Neuronal stem cell (in vitro differentiated cells): ENCODE measurements at regions not wholly inside any gene's neighbourhood (a gene's known extent, or its start where the extent isn't known, plus 50 kb on each side); places are given as distances from the start of the nearest gene placed in this dataset.
"Not testable (repeated sequence)": the region's sequence is repeated elsewhere in the genome, so short reads cannot be mapped to it uniquely, and the experiment has no call there.

Experiments
- DNase-seq: peaks from one replicate; pipeline ENCODE4 v3.0.0-alpha.2; 2013; ENCODE audit warnings: low spot score
- H2AFZ ChIP-seq: one replicate; pipeline ENCODE4 v1.6.1; 2013; ENCODE audit warnings: mild to moderate bottlenecking, low read length, inconsistent platforms
- H2AK5ac ChIP-seq: 2 replicates; pipeline ENCODE4 v1.6.1; 2013; ENCODE audit warnings: low read depth, mild to moderate bottlenecking, inconsistent platforms, low read length, moderate library complexity, mixed read lengths
- H2BK120ac ChIP-seq: 2 replicates; pipeline ENCODE4 v1.6.1; 2013; ENCODE audit warnings: low read depth, mild to moderate bottlenecking, inconsistent platforms, low read length, moderate library complexity, mixed read lengths
- H2BK12ac ChIP-seq: one replicate; pipeline ENCODE4 v1.6.1; 2013; ENCODE audit warnings: low read length, inconsistent platforms
- H2BK15ac ChIP-seq: 2 replicates; pipeline ENCODE4 v1.6.1; 2013; ENCODE audit warnings: mild to moderate bottlenecking, low read length, inconsistent platforms, mixed read lengths
- H2BK5ac ChIP-seq: one replicate; pipeline ENCODE4 v1.6.1; 2013; ENCODE audit warnings: inconsistent platforms, mild to moderate bottlenecking, low read length, moderate library complexity
- H3K14ac ChIP-seq: one replicate; pipeline ENCODE4 v1.6.1; 2013; ENCODE audit warnings: low read length, inconsistent platforms
- H3K18ac ChIP-seq: 2 replicates; pipeline ENCODE4 v1.6.1; 2013; ENCODE audit warnings: low read length, inconsistent platforms
- H3K23ac ChIP-seq: 2 replicates; pipeline ENCODE4 v1.6.1; 2013; ENCODE audit warnings: low read depth, mild to moderate bottlenecking, mixed read lengths, low read length, inconsistent platforms; ENCODE audit not compliant: poor library complexity
- H3K27ac ChIP-seq: replicated peaks from 3 replicates; pipeline ENCODE4 v1.5.1; 2013; ENCODE audit warnings: low read length, inconsistent platforms
- H3K27me3 ChIP-seq, 3 experiments: 2 replicates each; pipeline ENCODE4 v1.6.1; 2013; ENCODE audit warnings: low read length in 3 of 3, mild to moderate bottlenecking in 2 of 3, inconsistent platforms in 1 of 3, low read depth in 1 of 3, mixed read lengths in 1 of 3, moderate library complexity in 1 of 3; ENCODE audit not compliant: control insufficient read depth in 3 of 3, insufficient read depth in 3 of 3
- H3K36me3 ChIP-seq, 2 donors: replicated peaks in 1 of 2; 2 replicates each; pipeline ENCODE4 v1.6.1; 2013; ENCODE audit warnings: low read length in 2 of 2; ENCODE audit not compliant: control insufficient read depth in 2 of 2, insufficient read depth in 2 of 2
- H3K4ac ChIP-seq: 2 replicates; pipeline ENCODE4 v1.6.1; 2013; ENCODE audit warnings: inconsistent platforms, mild to moderate bottlenecking, low read length, moderate library complexity
- H3K4me1 ChIP-seq, 2 donors: 1 replicate in 1 of 2; 2 replicates in 1 of 2; pipeline ENCODE4 v1.6.1; 2013; ENCODE audit warnings: low read length in 2 of 2, low read depth in 1 of 2; ENCODE audit not compliant: control insufficient read depth in 2 of 2, insufficient read depth in 1 of 2
- H3K4me2 ChIP-seq: one replicate; pipeline ENCODE4 v1.6.1; 2013; ENCODE audit warnings: mild to moderate bottlenecking, low read length, inconsistent platforms; ENCODE audit not compliant: insufficient read depth, poor library complexity, severe bottlenecking
- H3K4me3 ChIP-seq, 2 donors: 2 replicates each; pipeline ENCODE4 v1.5.1; 2013; ENCODE audit warnings: low read length in 2 of 2, mild to moderate bottlenecking in 2 of 2, inconsistent platforms in 1 of 2, moderate library complexity in 1 of 2
- H3K79me1 ChIP-seq: one replicate; pipeline ENCODE4 v1.6.1; 2013; ENCODE audit warnings: low read depth, mild to moderate bottlenecking, inconsistent platforms, low read length, moderate library complexity
- H3K9ac ChIP-seq: one replicate; pipeline ENCODE4 v1.6.1; 2013; ENCODE audit warnings: mild to moderate bottlenecking, low read depth, low read length, inconsistent platforms; ENCODE audit not compliant: poor library complexity
- H3K9me3 ChIP-seq, 2 donors: replicated peaks in 1 of 2; 2 replicates each; pipeline versions ENCODE3 to v1.6.1; 2013; ENCODE audit warnings: low read length in 2 of 2, mild to moderate bottlenecking in 2 of 2, inconsistent platforms in 1 of 2, low read depth in 1 of 2, mixed read lengths in 1 of 2, moderate library complexity in 1 of 2; ENCODE audit not compliant: control insufficient read depth in 2 of 2, insufficient read depth in 1 of 2
- H4K8ac ChIP-seq: one replicate; pipeline ENCODE4 v1.6.1; 2013; ENCODE audit warnings: low read depth, mild to moderate bottlenecking, inconsistent platforms, low read length, moderate library complexity
- H4K91ac ChIP-seq: one replicate; pipeline ENCODE4 v1.6.1; 2013; ENCODE audit warnings: low read length, low read depth, mild to moderate bottlenecking, inconsistent platforms; ENCODE audit not compliant: poor library complexity
- WGBS, 2 donors: extraction: QIAGEN DNeasy Blood & Tissue Kit; methylation state at CpG; one replicate each; pipeline ENCODE4 v1.1.7; 2013; ENCODE audit warnings: missing lambda C conversion rate in 2 of 2, mixed read lengths in 1 of 2; ENCODE audit not compliant: insufficient read length in 2 of 2, insufficient replicate concordance in 1 of 2; ENCODE audit errors: extremely low coverage in 2 of 2; 5-methylcytosine and 5-hydroxymethylcytosine counted together

DNA sequence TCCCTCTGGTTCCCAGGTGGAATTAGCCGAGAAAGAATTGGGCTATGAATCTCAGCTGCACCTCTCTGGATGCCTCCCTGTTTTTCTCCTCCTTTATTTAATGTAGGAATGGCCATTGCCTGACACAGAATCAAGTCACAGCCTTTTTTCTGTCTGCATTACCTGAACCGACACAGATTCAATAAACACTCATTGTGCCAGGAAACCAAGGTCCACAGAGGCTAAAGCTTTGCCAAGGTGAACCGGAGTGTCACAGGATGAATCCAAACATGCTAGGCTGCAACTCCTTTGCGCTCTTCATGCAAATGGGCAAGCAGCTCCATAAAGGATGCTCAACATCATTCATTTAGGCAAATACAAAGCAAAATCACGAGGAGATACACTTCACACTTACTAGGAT, 199.8 kb upstream of the AGTR2 start:
- no peaks in the 10 kb centered on the region for H3K9me3 ChIP-seq

DNA sequence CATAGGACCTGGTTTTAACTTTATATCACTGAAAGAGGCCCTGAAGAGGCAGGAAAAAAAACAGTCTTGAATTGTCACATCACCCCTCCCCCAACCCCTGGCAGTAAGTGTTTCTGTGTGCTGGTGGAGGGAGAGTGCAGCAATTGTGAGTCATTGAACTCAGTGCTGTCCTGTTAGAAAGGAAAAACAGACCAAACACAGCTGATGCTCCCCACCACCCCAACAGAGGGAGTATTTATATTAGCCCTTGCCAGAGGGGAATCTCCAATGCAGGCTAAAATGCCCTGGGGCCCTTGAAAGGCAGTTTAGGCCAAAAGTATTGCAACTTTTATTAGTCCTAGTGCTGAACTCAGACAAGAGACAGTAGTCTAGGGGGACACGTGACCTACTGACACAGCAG, 197.8 kb upstream of the AGTR2 start:
- no peak overlapping the region for H3K14ac ChIP-seq
- H3K36me3 ChIP-seq, result no peaks in the 10 kb centered on the region
- H3K18ac ChIP-seq, result peak overlapping the region; percentile 60
- no peaks in the 10 kb centered on the region for H3K79me1 ChIP-seq
- DNase-seq, result no peak
- no peak overlapping the region for H3K4me2 ChIP-seq
- H3K27me3 ChIP-seq, result peaks cover 0 to 37% (median 0%) of the 10 kb centered on the region in 3 experiments
- no peak overlapping the region for H2AK5ac ChIP-seq
- H2AFZ ChIP-seq, result peak overlapping the region; percentile 79
- H2BK12ac ChIP-seq, result no peak overlapping the region
- no peak overlapping the region for H3K27ac ChIP-seq
- no peak overlapping the region for H3K23ac ChIP-seq
- no peak overlapping the region for H2BK5ac ChIP-seq
- H4K91ac ChIP-seq, result no peak overlapping the region
- no peak overlapping the region for H2BK120ac ChIP-seq
- peaks cover 0 to 4% of the 10 kb centered on the region in 2 donors for H3K4me1 ChIP-seq
- no peak overlapping the region for H2BK15ac ChIP-seq
- WGBS, 2 donors, result no CpG with 5 or more reads among the region's 1 CpG
- H3K9ac ChIP-seq, result no peak overlapping the region
- H3K4ac ChIP-seq, result no peak overlapping the region
- H3K4me3 ChIP-seq, result no peak overlapping the region
- no peak overlapping the region for H4K8ac ChIP-seq
- no peaks in the 10 kb centered on the region for H3K9me3 ChIP-seq

More for the DNA sequence above, 199.8 kb upstream of the AGTR2 start:
- H2BK5ac ChIP-seq, result no peak overlapping the region
- no peak overlapping the region for H3K14ac ChIP-seq
- H3K79me1 ChIP-seq, result peaks cover 2% of the 10 kb centered on the region
- H2BK15ac ChIP-seq, result no peak overlapping the region
- DNase-seq, result no peak
- no peak overlapping the region for H3K9ac ChIP-seq
- no peak overlapping the region for H4K8ac ChIP-seq
- WGBS, 2 donors, result no CpG with 5 or more reads among the region's 5 CpGs
- no peak overlapping the region for H3K4me3 ChIP-seq
- no peaks in the 10 kb centered on the region for H3K36me3 ChIP-seq
- peaks cover 0 to 25% (median 0%) of the 10 kb centered on the region in 3 experiments for H3K27me3 ChIP-seq
- H3K4ac ChIP-seq, result no peak overlapping the region
- no peak overlapping the region for H4K91ac ChIP-seq
- no peak overlapping the region for H3K4me2 ChIP-seq
- H2BK120ac ChIP-seq, result no peak overlapping the region
- H2BK12ac ChIP-seq, result no peak overlapping the region
- H3K4me1 ChIP-seq, result peaks cover 0 to 4% of the 10 kb centered on the region in 2 donors
- H2AFZ ChIP-seq, result no peak overlapping the region
- H3K23ac ChIP-seq, result no peak overlapping the region
- no peak overlapping the region for H3K18ac ChIP-seq
- H3K27ac ChIP-seq, result no peak overlapping the region
- H2AK5ac ChIP-seq, result no peak overlapping the region

DNA sequence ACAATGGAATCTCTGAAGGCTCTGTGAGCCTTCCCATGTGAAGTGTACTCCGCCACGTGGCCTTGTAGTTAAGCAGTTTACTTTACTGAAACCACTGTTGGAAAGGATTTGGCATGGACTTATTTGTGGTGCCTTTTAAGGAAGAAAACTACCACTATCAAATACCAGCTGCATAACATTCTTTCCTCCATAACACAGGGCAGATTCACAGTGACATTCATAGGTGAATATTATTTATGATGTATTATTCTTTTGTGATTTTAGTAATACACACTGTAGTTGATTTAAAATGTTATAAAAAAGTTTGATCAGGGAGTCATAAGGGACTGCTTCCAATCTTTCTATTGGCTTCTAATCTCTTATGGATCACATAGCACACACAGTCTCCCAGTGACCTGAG, 192.5 kb upstream of the AGTR2 start:
- Histone ChIP-seq H3K9ac (no peak overlapping the region), H3K9me3 (no peaks in the 10 kb centered on the region)

DNA sequence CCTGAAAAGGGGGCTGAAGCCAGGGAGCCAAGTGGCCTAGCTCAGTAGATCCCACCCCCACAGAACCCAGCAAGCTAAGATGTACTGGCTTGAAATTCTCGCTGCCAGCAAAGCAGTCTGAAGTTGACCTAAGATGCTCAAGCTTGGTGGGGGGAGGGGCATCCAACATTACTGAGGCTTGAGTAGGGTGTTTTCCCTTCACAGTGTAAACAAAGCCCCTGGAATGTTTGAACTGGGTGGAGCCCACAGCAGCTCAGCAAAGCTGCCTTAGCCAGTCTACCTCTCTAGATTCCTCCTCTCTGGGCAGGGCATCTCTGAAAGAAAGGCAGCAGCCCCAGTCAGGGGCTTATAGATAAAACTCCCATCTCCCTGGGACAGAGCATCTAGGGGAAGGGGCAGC, 187.4 kb upstream of the AGTR2 start:
- H3K4ac ChIP-seq, H2BK12ac ChIP-seq, H2BK120ac ChIP-seq, H3K9me3 ChIP-seq, H2BK15ac ChIP-seq, H2AK5ac ChIP-seq, DNase-seq, H2AFZ ChIP-seq, H3K27me3 ChIP-seq, H3K36me3 ChIP-seq, H3K4me1 ChIP-seq, H4K8ac ChIP-seq, H3K18ac ChIP-seq, H4K91ac ChIP-seq, H3K4me2 ChIP-seq, H3K14ac ChIP-seq, H3K23ac ChIP-seq, H2BK5ac ChIP-seq, H3K27ac ChIP-seq, H3K79me1 ChIP-seq, H3K4me3 ChIP-seq, H3K9ac ChIP-seq: not testable (repeated sequence)
- no CpG with 5 or more reads among the region's 1 CpG for WGBS, 2 donors

More for the DNA sequence above, 192.5 kb upstream of the AGTR2 start:
- Histone ChIP-seq H2BK120ac (no peak overlapping the region), H3K23ac (no peak overlapping the region), H3K79me1 (no peaks in the 10 kb centered on the region), H2AK5ac (no peak overlapping the region), H3K4me2 (no peak overlapping the region), H3K27ac (no peak overlapping the region), H3K36me3 (no peaks in the 10 kb centered on the region), H3K14ac (no peak overlapping the region), H2BK15ac (no peak overlapping the region), H2BK5ac (no peak overlapping the region), H4K8ac (no peak overlapping the region), H2BK12ac (no peak overlapping the region), H3K18ac (no peak overlapping the region), H3K27me3 (peaks cover 0 to 24% (median 0%) of the 10 kb centered on the region in 3 experiments), H2AFZ (no peak overlapping the region), H4K91ac (no peak overlapping the region), H3K4me1 (peaks cover 0 to under 1% of the 10 kb centered on the region in 2 donors), H3K4me3 (no peak overlapping the region), H3K4ac (no peak overlapping the region)
- no CpG with 5 or more reads among the region's 2 CpGs for WGBS, 2 donors
- no peak for DNase-seq
